ENCODE measurements at regions not wholly inside any gene's neighbourhood (a gene's known extent, or its start where the extent isn't known, plus 50 kb on each side); places are given as distances from the start of the nearest gene placed in this dataset.

DNA sequence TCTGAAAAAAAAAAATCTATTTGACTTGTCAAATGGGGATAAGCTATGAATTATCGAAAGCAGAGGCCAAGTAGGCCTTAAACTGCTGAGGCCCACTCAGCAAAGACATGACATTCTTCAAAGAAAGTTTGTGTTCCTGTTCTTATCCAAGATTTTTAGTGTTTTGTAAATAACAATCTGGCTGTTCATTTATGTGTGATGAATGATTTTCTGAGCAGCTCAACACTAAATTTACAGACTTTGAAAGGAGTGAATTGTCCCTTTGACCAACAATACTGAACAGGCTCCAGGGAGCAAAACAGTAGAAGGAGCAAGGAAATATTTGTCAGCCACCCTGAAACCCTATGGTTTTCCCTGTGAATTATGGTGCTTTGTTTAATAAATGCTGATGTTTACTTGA lies 512.6 kb upstream of the NAALADL2 start:
- Histone ChIP-seq H3K9me2 (replicated peaks; ENCODE audit: control insufficient read depth, low read length) (no peaks in the 10 kb centered on the region), H3K79me2 (ENCODE audit: control insufficient read depth, low read length) (no peaks in the 10 kb centered on the region)
- TF ChIP-seq EZH2phosphoT487 (IDR thresholded peaks at IDR 0.05; ENCODE audit: borderline replicate concordance, low read length): no peak
- TF ChIP-seq, protein P1, sequence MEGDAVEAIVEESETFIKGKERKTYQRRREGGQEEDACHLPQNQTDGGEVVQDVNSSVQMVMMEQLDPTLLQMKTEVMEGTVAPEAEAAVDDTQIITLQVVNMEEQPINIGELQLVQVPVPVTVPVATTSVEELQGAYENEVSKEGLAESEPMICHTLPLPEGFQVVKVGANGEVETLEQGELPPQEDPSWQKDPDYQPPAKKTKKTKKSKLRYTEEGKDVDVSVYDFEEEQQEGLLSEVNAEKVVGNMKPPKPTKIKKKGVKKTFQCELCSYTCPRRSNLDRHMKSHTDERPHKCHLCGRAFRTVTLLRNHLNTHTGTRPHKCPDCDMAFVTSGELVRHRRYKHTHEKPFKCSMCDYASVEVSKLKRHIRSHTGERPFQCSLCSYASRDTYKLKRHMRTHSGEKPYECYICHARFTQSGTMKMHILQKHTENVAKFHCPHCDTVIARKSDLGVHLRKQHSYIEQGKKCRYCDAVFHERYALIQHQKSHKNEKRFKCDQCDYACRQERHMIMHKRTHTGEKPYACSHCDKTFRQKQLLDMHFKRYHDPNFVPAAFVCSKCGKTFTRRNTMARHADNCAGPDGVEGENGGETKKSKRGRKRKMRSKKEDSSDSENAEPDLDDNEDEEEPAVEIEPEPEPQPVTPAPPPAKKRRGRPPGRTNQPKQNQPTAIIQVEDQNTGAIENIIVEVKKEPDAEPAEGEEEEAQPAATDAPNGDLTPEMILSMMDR (IDR thresholded peaks at IDR 0.05; ENCODE audit: low read depth, low read length, poor library complexity, severe bottlenecking): no peak

DNA sequence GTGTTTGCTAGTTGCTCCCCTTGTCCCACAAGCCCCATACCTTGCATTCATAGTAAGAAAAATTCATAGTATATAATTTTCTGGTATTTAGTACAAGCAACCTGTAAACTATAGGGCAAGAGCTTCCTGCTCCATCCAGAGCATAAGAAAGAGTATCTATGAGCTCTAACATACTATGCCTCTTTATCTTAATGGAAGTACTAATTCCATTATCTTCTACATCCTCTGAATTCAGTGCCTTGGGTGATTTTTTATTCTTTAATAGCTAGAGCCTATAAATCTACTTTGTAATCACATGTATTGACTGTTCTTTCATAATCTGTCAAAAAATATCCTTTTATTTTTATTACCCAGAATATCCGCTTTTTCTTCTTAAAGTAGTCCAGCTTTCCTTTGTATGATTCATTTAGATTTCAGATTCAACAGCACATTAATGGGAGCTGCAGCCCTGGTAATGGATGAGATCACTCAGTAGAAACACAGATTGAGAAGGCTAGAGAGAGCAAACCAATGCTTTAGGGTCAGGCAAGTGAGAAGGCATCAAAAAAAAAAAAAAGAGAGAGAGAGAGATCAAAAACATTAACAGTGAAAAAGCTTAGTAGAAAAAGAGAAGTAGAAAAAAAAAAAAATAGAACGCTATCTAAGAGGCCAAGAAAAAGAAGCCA lies 511.5 kb upstream of the NAALADL2 start:
- TF ChIP-seq EZH2phosphoT487 (IDR thresholded peaks at IDR 0.05; ENCODE audit: borderline replicate concordance, low read length): no peak
- TF ChIP-seq, protein P1 (IDR thresholded peaks at IDR 0.05; ENCODE audit: low read depth, low read length, poor library complexity, severe bottlenecking): no peak
- Histone ChIP-seq H3K4me3 (ENCODE audit: low read length) (no peak overlapping the region), H4K20me1 (ENCODE audit: control insufficient read depth, insufficient read depth, low read depth, low read length) (no peaks in the 10 kb centered on the region), H3F3A (ENCODE audit: control insufficient read depth, insufficient read depth) (no peaks in the 10 kb centered on the region), H3K4me1 (ENCODE audit: control insufficient read depth, low read length) (no peaks in the 10 kb centered on the region), H3K36me3 (ENCODE audit: control insufficient read depth, low read length) (no peaks in the 10 kb centered on the region), H3K27me3 (ENCODE audit: control insufficient read depth, low read length) (no peaks in the 10 kb centered on the region), H3K27ac (ENCODE audit: low read depth, low read length) (no peak overlapping the region), H3K4me2 (ENCODE audit: low read length) (no peak overlapping the region), H3K9me3 (ENCODE audit: control insufficient read depth, insufficient read depth, low read length) (no peaks in the 10 kb centered on the region), H3K79me2 (ENCODE audit: control insufficient read depth, low read length) (no peaks in the 10 kb centered on the region), H3K9me2 (replicated peaks; ENCODE audit: control insufficient read depth, low read length) (no peaks in the 10 kb centered on the region)

More for the DNA sequence above, 512.6 kb upstream of the NAALADL2 start:
- no peak overlapping the region for H3K27ac ChIP-seq (ENCODE audit: low read depth, low read length)
- H3K4me1 ChIP-seq (ENCODE audit: control insufficient read depth, low read length): no peaks in the 10 kb centered on the region
- H3K4me2 ChIP-seq (ENCODE audit: low read length): no peak overlapping the region
- H3F3A ChIP-seq (ENCODE audit: control insufficient read depth, insufficient read depth): no peaks in the 10 kb centered on the region
- no peaks in the 10 kb centered on the region for H3K27me3 ChIP-seq (ENCODE audit: control insufficient read depth, low read length)
- no peaks in the 10 kb centered on the region for H4K20me1 ChIP-seq (ENCODE audit: control insufficient read depth, insufficient read depth, low read depth, low read length)
- H3K36me3 ChIP-seq (ENCODE audit: control insufficient read depth, low read length): no peaks in the 10 kb centered on the region
- H3K4me3 ChIP-seq (ENCODE audit: low read length): no peak overlapping the region
- H3K9me3 ChIP-seq (ENCODE audit: control insufficient read depth, insufficient read depth, low read length): no peaks in the 10 kb centered on the region

DNA sequence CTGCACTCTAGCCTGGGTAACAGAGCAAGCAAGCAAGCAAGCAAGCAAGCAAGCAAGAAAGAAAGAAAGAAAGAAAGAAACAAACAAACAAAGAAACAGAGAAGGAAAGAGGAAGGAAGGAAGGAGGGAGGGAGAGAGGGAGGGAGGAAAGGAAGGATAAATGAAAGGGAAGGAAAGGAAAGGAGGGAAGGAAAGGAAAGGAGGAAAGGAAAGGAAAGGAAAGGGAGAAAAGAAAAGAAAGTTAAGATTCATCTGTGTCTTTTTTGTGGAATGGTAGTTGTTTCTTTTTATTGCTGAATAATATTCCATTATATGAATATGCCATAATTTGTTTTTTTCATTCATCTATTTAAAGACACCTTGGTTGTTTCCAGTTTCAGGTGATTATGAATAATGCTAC lies 506.9 kb upstream of the NAALADL2 start:
- Histone ChIP-seq H3K36me3 (ENCODE audit: control insufficient read depth, low read length) (no peaks in the 10 kb centered on the region), H3K9me2 (replicated peaks; ENCODE audit: control insufficient read depth, low read length) (no peaks in the 10 kb centered on the region), H4K20me1 (ENCODE audit: control insufficient read depth, insufficient read depth, low read depth, low read length) (no peaks in the 10 kb centered on the region), H3K79me2 (ENCODE audit: control insufficient read depth, low read length) (no peaks in the 10 kb centered on the region), H3F3A (ENCODE audit: control insufficient read depth, insufficient read depth) (no peaks in the 10 kb centered on the region), H3K4me1 (ENCODE audit: control insufficient read depth, low read length) (no peaks in the 10 kb centered on the region), H3K4me2 (ENCODE audit: low read length) (no peak overlapping the region), H3K27ac (ENCODE audit: low read depth, low read length) (no peak overlapping the region), H3K9me3 (ENCODE audit: control insufficient read depth, insufficient read depth, low read length) (no peaks in the 10 kb centered on the region), H3K27me3 (ENCODE audit: control insufficient read depth, low read length) (no peaks in the 10 kb centered on the region), H3K4me3 (ENCODE audit: low read length) (no peak overlapping the region)
- no peak for TF ChIP-seq EZH2phosphoT487 (IDR thresholded peaks at IDR 0.05; ENCODE audit: borderline replicate concordance, low read length)
- TF ChIP-seq, protein P1 (IDR thresholded peaks at IDR 0.05; ENCODE audit: low read depth, low read length, poor library complexity, severe bottlenecking): no peak
